ENCODE measurements at regions not wholly inside any gene's neighbourhood (a gene's known extent, or its start where the extent isn't known, plus 50 kb on each side); places are given as distances from the start of the nearest gene placed in this dataset.
"Not testable (repeated sequence)": the region's sequence is repeated elsewhere in the genome, so short reads cannot be mapped to it uniquely, and the experiment has no call there.

DNA sequence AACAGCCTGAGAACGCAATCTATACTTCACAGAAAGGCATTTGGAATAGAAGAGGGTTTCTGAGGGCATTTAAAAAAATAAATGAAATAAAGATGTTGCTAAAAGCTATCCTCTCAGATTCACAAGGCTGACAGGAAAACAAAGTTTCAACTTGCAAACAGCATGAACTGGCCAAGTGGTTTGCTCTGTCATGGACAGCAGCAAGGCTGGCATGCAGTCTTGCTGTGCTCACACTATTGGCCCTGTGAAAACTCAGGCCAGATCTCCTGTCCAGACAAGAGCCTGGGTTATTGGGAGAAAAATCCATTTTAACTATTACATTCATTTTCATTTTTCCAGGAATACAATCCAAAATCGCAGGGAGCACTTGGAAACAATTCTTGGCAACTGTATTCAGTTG lies 506.2 kb upstream of the SLC35B3 start:
- Histone ChIP-seq H3K9me3 (no peaks in the 10 kb centered on the region), H3K4me1 (ENCODE audit: low read depth) (no peaks in the 10 kb centered on the region), H3K36me3 (ENCODE audit: low read depth) (no peaks in the 10 kb centered on the region), H3K4me3 (no peak overlapping the region)
- intact Hi-C loops (cut with DNase I, micrococcal nuclease): no loop called here
- no peak for DNase-seq
- TF ChIP-seq, protein P1, sequence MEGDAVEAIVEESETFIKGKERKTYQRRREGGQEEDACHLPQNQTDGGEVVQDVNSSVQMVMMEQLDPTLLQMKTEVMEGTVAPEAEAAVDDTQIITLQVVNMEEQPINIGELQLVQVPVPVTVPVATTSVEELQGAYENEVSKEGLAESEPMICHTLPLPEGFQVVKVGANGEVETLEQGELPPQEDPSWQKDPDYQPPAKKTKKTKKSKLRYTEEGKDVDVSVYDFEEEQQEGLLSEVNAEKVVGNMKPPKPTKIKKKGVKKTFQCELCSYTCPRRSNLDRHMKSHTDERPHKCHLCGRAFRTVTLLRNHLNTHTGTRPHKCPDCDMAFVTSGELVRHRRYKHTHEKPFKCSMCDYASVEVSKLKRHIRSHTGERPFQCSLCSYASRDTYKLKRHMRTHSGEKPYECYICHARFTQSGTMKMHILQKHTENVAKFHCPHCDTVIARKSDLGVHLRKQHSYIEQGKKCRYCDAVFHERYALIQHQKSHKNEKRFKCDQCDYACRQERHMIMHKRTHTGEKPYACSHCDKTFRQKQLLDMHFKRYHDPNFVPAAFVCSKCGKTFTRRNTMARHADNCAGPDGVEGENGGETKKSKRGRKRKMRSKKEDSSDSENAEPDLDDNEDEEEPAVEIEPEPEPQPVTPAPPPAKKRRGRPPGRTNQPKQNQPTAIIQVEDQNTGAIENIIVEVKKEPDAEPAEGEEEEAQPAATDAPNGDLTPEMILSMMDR (IDR thresholded peaks at IDR 0.05): no peak
- no peak for ATAC-seq

DNA sequence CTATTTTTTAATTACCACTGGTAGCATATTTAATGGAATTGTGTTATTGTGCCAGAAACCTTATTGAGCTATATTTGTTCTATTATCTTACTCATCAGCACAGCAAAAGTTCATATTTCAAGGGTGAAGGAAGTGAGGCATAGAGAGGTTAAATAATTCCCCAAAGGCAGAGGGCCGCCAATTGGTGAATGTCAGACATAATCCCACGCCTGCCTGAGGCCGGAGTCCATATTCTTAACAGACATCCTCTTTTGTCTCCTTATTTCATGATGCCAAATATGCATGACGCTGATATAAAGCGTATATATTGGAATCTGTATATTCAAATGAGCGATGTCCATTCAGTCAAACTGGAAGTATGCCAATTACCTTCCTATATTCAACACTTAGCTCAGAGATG lies 505.0 kb upstream of the SLC35B3 start:
- Histone ChIP-seq H3K36me3 (ENCODE audit: low read depth) (no peaks in the 10 kb centered on the region), H3K4me1 (ENCODE audit: low read depth) (no peaks in the 10 kb centered on the region), H3K4me3 (no peak overlapping the region), H3K9me3 (no peaks in the 10 kb centered on the region)
- ATAC-seq (no peak), DNase-seq (no peak)
- intact Hi-C loops (cut with DNase I, micrococcal nuclease): no loop called here
- TF ChIP-seq, protein P1 (IDR thresholded peaks at IDR 0.05): no peak

DNA sequence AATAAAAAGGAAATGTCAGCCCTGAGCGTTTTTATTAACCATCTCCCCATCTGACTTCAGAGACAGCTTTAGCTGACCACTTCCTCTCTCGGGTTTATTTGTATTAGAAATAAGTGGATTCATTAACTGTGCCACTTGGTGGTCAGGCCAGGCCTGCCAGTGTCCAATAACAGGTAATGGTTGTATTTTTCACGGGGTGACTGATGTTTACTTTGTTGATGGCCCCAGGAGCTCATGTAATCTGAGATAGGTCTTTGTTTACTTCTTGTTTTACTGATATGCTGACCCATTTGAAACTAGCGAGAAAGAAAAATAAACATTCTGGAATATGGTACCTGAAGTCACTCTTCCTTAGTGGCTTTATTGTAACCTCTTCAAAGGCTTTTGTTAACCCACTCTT lies 504.3 kb upstream of the SLC35B3 start:
- Histone ChIP-seq H3K36me3 (ENCODE audit: low read depth) (no peaks in the 10 kb centered on the region), H3K4me1 (ENCODE audit: low read depth) (no peaks in the 10 kb centered on the region), H3K4me3 (no peak overlapping the region), H3K9me3 (no peaks in the 10 kb centered on the region)
- no peak for DNase-seq
- no peak for ATAC-seq
- intact Hi-C loops (cut with DNase I, micrococcal nuclease): no loop called here
- TF ChIP-seq, protein P1 (IDR thresholded peaks at IDR 0.05): no peak

DNA sequence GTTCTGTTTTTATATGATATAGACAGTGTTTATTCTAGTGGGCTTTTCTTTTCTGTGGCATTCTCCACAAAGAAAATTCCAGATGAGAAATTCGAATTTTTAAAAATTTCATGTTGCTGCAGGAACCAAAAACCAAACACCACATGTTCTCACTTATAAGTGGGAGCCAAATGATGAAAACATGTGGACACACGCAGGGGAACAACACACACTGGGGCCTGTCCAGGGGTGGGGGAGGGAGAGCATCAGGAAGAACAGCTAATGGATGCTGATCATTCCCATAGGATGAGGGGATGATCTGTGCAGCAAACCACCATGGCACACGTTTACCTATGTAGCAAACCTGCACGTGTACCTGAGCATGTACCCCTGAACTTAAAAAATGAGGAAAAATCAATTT lies 499.0 kb upstream of the SLC35B3 start:
- Histone ChIP-seq H3K36me3 (ENCODE audit: low read depth) (no peaks in the 10 kb centered on the region), H3K4me3 (no peak overlapping the region), H3K9me3 (no peaks in the 10 kb centered on the region), H3K4me1 (ENCODE audit: low read depth) (no peaks in the 10 kb centered on the region)
- intact Hi-C loops (cut with DNase I, micrococcal nuclease): no loop called here
- no peak for ATAC-seq
- TF ChIP-seq, protein P1 (IDR thresholded peaks at IDR 0.05): no peak
- no peak for DNase-seq

GRCh38 chr6:8930009-8930408 lies 494.7 kb upstream of the SLC35B3 start:
- Histone ChIP-seq H3K36me3 (ENCODE audit: low read depth) (no peaks in the 10 kb centered on the region), H3K4me1 (ENCODE audit: low read depth) (no peaks in the 10 kb centered on the region), H3K4me3 (no peak overlapping the region), H3K9me3 (no peaks in the 10 kb centered on the region)
- TF ChIP-seq, protein P1 (IDR thresholded peaks at IDR 0.05): no peak
- intact Hi-C loops (cut with DNase I, micrococcal nuclease): no loop called here
- DNase-seq: no peak
- no peak for ATAC-seq

- intact Hi-C loops (cut with DNase I, micrococcal nuclease); H3K36me3 ChIP-seq (ENCODE audit: low read depth); ATAC-seq; H3K9me3 ChIP-seq; H3K4me3 ChIP-seq; H3K4me1 ChIP-seq (ENCODE audit: low read depth); DNase-seq: not testable (repeated sequence)
Measured at GRCh38 chr6:8920244-8920643, 484.9 kb upstream of the SLC35B3 start.
